ENCODE measurements at regions not wholly inside any gene's neighbourhood (a gene's known extent, or its start where the extent isn't known, plus 50 kb on each side); places are given as distances from the start of the nearest gene placed in this dataset.
A peak's percentile ranks its signal among the peaks of the same experiment; 100 is the strongest.

DNA sequence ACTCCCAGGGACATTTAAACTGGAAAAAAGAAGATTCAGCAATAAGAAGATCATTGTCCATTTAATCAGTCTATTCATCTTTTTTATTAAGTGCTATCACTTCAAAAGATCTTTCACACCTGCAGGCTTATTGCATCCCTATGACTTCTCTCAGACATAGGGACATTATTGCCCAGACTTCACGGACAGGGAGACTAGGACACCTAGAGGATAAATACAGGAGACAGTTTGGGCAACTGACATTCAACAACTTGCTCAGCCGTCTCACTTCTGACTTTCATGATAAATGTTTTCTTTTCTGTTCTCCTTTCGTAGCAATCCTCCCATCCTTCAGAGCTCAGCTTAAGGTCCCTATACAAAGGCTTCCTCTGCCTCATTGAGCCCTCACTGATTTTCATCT, 84.3 kb downstream of the TMEM30B start:
- Mint-ChIP-seq H3K9me3 (ENCODE audit: unreplicated experiment) (peaks cover 2% of the 10 kb centered on the region), H3K4me3 (ENCODE audit: unreplicated experiment) (no peak overlapping the region)
- TF ChIP-seq, protein P1, sequence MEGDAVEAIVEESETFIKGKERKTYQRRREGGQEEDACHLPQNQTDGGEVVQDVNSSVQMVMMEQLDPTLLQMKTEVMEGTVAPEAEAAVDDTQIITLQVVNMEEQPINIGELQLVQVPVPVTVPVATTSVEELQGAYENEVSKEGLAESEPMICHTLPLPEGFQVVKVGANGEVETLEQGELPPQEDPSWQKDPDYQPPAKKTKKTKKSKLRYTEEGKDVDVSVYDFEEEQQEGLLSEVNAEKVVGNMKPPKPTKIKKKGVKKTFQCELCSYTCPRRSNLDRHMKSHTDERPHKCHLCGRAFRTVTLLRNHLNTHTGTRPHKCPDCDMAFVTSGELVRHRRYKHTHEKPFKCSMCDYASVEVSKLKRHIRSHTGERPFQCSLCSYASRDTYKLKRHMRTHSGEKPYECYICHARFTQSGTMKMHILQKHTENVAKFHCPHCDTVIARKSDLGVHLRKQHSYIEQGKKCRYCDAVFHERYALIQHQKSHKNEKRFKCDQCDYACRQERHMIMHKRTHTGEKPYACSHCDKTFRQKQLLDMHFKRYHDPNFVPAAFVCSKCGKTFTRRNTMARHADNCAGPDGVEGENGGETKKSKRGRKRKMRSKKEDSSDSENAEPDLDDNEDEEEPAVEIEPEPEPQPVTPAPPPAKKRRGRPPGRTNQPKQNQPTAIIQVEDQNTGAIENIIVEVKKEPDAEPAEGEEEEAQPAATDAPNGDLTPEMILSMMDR (IDR thresholded peaks at IDR 0.05; ENCODE audit: partially characterized antibody, unreplicated experiment) = no peak

DNA sequence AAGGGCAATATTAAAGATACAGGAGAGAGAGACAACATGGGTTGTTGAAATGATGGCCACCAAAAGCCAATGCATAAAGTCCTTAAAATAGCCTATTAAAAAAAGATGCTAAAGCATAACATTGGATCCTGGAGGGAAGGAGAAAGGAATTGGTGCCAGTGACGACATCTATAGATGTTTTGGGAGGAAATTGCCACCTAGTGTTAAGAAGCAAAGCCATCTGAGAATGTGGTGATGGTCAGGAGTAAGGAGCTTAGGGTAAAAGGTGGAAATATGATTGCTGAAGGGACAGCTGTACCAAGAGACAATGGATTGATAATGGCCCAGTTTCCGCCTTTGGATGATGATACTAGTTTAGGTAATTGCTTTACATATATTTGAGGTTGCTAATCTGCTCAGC, 85.1 kb downstream of the TMEM30B start:
- H3K4me1 Mint-ChIP-seq (ENCODE audit: low read depth, unreplicated experiment) = peaks cover 42% of the 10 kb centered on the region
- no peaks in the 10 kb centered on the region for H3K27me3 Mint-ChIP-seq (ENCODE audit: unreplicated experiment)
- TF ChIP-seq, protein P1 (IDR thresholded peaks at IDR 0.05; ENCODE audit: partially characterized antibody, unreplicated experiment) = no peak
- peak overlapping the region; percentile 32 for H3K4me3 Mint-ChIP-seq (ENCODE audit: unreplicated experiment)
- no peak for DNase-seq
- no peaks in the 10 kb centered on the region for H3K36me3 Mint-ChIP-seq (ENCODE audit: unreplicated experiment)
- peaks cover 2% of the 10 kb centered on the region for H3K9me3 Mint-ChIP-seq (ENCODE audit: unreplicated experiment)
- H3K27ac Mint-ChIP-seq (ENCODE audit: unreplicated experiment) = peak overlapping the region; percentile 28

More for the DNA sequence above, 84.3 kb downstream of the TMEM30B start:
- Mint-ChIP-seq H3K27ac (ENCODE audit: unreplicated experiment) (no peak overlapping the region), H3K4me1 (ENCODE audit: low read depth, unreplicated experiment) (peaks cover 40% of the 10 kb centered on the region), H3K27me3 (ENCODE audit: unreplicated experiment) (no peaks in the 10 kb centered on the region), H3K36me3 (ENCODE audit: unreplicated experiment) (no peaks in the 10 kb centered on the region)
- DNase-seq = no peak

DNA sequence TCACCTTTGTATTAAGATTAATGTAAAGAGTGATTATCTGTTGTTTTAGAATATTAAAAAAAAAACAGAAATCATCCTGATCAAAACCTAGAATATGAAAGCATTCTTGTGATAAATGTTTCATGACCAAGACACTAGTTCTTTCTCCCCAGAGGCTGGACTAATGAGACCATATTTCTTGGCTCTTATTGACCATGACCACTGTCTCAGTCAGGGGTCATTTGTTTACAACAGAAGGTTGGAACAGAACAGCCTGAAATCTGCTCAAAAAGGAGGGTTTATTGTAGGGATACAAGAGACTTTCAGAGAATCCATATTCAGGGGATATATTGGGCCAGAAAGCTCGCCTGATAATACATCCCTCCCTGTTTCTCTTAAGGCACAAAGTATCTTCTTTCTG, 87.7 kb downstream of the TMEM30B start:
- peak overlapping the region; percentile 92 for H3K27ac Mint-ChIP-seq (ENCODE audit: unreplicated experiment)
- peak overlapping the region; percentile 32 for H3K4me3 Mint-ChIP-seq (ENCODE audit: unreplicated experiment)
- no peak for DNase-seq
- TF ChIP-seq, protein P1 (IDR thresholded peaks at IDR 0.05; ENCODE audit: partially characterized antibody, unreplicated experiment) = no peak
- H3K9me3 Mint-ChIP-seq (ENCODE audit: unreplicated experiment) = peaks cover 2% of the 10 kb centered on the region
- no peaks in the 10 kb centered on the region for H3K36me3 Mint-ChIP-seq (ENCODE audit: unreplicated experiment)
- H3K27me3 Mint-ChIP-seq (ENCODE audit: unreplicated experiment) = no peaks in the 10 kb centered on the region
- peaks cover 33% of the 10 kb centered on the region for H3K4me1 Mint-ChIP-seq (ENCODE audit: low read depth, unreplicated experiment)

DNA sequence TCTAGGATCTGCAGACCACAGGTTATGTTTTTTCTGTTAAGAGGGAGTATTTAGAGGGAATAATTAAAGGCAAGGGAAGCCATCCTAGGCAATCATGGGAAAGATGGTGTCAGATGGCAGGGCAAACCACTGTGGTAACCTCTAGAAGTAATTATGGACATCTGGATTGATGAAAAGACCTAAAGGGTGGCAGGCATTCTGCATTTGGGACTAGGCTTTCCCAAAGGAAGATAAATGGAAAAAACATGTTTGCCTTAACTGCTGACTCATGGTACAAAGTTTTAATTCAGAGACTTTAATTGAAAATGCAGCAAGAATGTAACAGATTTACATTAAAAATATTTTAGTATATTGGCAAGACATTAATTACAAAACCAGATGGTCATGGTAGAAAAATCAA, 88.1 kb downstream of the TMEM30B start:
- TF ChIP-seq, protein P1 (IDR thresholded peaks at IDR 0.05; ENCODE audit: partially characterized antibody, unreplicated experiment) = no peak
- Mint-ChIP-seq H3K27ac (ENCODE audit: unreplicated experiment) (peak overlapping the region; percentile 83), H3K27me3 (ENCODE audit: unreplicated experiment) (no peaks in the 10 kb centered on the region), H3K4me3 (ENCODE audit: unreplicated experiment) (peak overlapping the region; percentile 37), H3K4me1 (ENCODE audit: low read depth, unreplicated experiment) (peaks cover 29% of the 10 kb centered on the region), H3K36me3 (ENCODE audit: unreplicated experiment) (no peaks in the 10 kb centered on the region), H3K9me3 (ENCODE audit: unreplicated experiment) (peaks cover 2% of the 10 kb centered on the region)
- DNase-seq = no peak

DNA sequence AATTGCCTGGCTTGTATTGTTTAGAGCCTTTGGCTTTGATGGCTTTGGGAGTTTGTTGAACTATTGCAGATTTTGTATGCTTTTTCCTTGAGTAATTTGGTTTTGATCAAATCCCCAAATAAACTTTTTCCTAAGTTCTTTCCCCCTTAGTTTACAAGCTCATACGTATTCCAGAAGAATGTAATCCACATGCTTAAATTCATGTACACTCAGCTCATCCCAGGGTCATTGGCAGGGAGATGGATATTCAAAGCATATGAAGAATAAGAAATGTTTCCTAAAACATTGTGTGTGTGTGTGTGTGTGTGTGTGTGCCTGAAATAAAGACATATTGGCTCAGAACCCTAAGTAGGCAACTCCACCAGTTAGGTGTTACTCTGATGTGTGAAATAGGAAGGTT, 89.4 kb downstream of the TMEM30B start:
- H3K27ac Mint-ChIP-seq (ENCODE audit: unreplicated experiment) = no peak overlapping the region
- DNase-seq = no peak
- H3K4me3 Mint-ChIP-seq (ENCODE audit: unreplicated experiment) = no peak overlapping the region
- H3K27me3 Mint-ChIP-seq (ENCODE audit: unreplicated experiment) = no peaks in the 10 kb centered on the region
- TF ChIP-seq, protein P1 (IDR thresholded peaks at IDR 0.05; ENCODE audit: partially characterized antibody, unreplicated experiment) = no peak
- peaks cover 31% of the 10 kb centered on the region for H3K4me1 Mint-ChIP-seq (ENCODE audit: low read depth, unreplicated experiment)
- H3K36me3 Mint-ChIP-seq (ENCODE audit: unreplicated experiment) = no peaks in the 10 kb centered on the region
- peaks cover 2% of the 10 kb centered on the region for H3K9me3 Mint-ChIP-seq (ENCODE audit: unreplicated experiment)
